Brain microvascular endothelial cell (primary cell): ENCODE measurements at regions not wholly inside any gene's neighbourhood (a gene's known extent, or its start where the extent isn't known, plus 50 kb on each side); places are given as distances from the start of the nearest gene placed in this dataset.

ENCODE experiments used
- DNase-seq: peaks from one replicate; pipeline ENCODE4 v3.0.0-alpha.2; 2020
- H3K27ac ChIP-seq: fragments of 250-450 bp; sonication (Bioruptor Pico); 2 replicates; pipeline ENCODE4 v1.5.1; 2020; ENCODE audit warnings: mild to moderate bottlenecking, moderate library complexity
- H3K27me3 ChIP-seq: fragments of 250-450 bp; sonication (Bioruptor Pico); replicated peaks from 2 replicates; pipeline ENCODE4 v1.5.1; 2020; ENCODE audit warnings: mild to moderate bottlenecking
- H3K36me3 ChIP-seq: fragments of 250-450 bp; sonication (Bioruptor Pico); replicated peaks from 2 replicates; pipeline ENCODE4 v1.5.1; 2020; ENCODE audit warnings: mild to moderate bottlenecking
- H3K4me3 ChIP-seq: 2 replicates; pipeline ENCODE4 v1.5.1; 2011; ENCODE audit warnings: low read depth, mild to moderate bottlenecking, control low read depth, low read length, moderate library complexity
- in situ Hi-C: cut with HindIII; loops from 2 replicates; pipeline ENCODE4 v1.10.0; 2017; ENCODE audit warnings: low sequenced_read_pairs, low pct_ligation_motif_present
- TF ChIP-seq, protein P1 (sequence below): IDR thresholded peaks from 2 replicates; pipeline ENCODE4 v1.5.1; 2011; ENCODE audit warnings: low read depth, mild to moderate bottlenecking, moderate library complexity, low read length, control low read depth, inconsistent platforms; ENCODE audit errors: missing control alignments

DNA sequence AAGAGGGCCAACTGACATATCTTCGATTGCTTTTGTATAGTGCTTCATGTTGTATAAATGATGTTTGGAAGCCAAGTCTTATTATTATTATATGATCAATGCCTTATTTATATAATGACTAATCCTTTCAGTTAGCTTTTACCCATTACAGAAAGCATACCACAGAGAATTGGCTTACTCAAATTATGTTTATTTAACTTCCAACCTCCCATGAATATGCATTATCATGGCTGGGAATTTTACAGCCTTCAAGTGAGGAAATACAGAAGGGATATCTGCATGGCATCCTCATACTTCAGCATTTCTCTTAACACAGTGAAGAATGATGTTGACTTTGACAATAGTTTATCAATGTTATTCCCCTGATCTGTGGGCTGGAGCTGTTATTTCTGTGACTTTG is 225.9 kb upstream of the GAP43 start:
- in situ Hi-C loops, result no loop called here
- no peak for DNase-seq
- TF ChIP-seq, protein P1, sequence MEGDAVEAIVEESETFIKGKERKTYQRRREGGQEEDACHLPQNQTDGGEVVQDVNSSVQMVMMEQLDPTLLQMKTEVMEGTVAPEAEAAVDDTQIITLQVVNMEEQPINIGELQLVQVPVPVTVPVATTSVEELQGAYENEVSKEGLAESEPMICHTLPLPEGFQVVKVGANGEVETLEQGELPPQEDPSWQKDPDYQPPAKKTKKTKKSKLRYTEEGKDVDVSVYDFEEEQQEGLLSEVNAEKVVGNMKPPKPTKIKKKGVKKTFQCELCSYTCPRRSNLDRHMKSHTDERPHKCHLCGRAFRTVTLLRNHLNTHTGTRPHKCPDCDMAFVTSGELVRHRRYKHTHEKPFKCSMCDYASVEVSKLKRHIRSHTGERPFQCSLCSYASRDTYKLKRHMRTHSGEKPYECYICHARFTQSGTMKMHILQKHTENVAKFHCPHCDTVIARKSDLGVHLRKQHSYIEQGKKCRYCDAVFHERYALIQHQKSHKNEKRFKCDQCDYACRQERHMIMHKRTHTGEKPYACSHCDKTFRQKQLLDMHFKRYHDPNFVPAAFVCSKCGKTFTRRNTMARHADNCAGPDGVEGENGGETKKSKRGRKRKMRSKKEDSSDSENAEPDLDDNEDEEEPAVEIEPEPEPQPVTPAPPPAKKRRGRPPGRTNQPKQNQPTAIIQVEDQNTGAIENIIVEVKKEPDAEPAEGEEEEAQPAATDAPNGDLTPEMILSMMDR, result no peak
- Histone ChIP-seq H3K36me3 (no peaks in the 10 kb centered on the region), H3K27ac (peak overlapping the region; percentile 29), H3K27me3 (no peaks in the 10 kb centered on the region), H3K4me3 (no peak overlapping the region)

DNA sequence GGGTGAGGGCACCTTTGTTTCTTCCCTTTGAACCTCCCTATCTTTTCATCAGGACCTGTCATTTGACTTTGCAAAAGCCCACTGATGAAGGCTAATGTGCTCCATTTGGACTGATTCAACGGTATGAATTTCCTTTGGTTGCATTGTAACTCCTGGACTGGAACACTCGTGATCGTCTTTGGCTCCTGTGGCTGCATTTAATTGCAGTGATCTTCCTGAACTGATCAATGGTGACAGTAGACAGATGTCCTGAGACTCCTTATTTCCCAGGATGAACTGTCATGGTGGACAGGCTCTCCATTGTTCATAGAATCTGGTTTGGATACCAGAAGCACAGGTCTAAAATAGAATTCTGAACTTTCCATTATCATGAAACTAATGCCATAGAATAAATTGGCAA is 224.8 kb upstream of the GAP43 start:
- TF ChIP-seq, protein P1, result no peak
- H3K27me3 ChIP-seq, result no peaks in the 10 kb centered on the region
- H3K36me3 ChIP-seq, result no peaks in the 10 kb centered on the region
- in situ Hi-C loops, result no loop called here
- no peak for DNase-seq
- no peak overlapping the region for H3K27ac ChIP-seq
- no peak overlapping the region for H3K4me3 ChIP-seq

DNA sequence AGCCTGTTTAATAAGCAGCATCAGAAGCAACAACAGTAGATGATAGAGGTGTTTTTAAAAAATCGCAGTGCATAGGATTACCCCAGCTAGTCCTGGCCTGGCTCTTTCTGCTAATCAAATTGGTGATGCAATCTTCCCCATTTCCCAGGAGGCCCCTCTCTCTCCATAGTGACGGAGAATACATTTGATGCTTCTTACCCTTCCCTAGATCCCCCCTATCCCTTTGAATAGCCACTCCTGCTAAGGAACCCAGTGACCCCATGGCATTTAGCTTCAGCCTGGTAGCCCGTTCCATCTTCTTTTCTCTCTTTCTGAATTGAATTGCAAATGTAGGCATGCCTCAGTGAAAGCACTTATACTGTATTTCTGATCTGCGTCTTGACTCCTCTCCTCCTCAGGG is 223.6 kb upstream of the GAP43 start:
- Histone ChIP-seq H3K4me3 (no peak overlapping the region), H3K36me3 (no peaks in the 10 kb centered on the region), H3K27me3 (no peaks in the 10 kb centered on the region), H3K27ac (no peak overlapping the region)
- in situ Hi-C loops, result no loop called here
- TF ChIP-seq, protein P1, result no peak
- DNase-seq, result no peak

DNA sequence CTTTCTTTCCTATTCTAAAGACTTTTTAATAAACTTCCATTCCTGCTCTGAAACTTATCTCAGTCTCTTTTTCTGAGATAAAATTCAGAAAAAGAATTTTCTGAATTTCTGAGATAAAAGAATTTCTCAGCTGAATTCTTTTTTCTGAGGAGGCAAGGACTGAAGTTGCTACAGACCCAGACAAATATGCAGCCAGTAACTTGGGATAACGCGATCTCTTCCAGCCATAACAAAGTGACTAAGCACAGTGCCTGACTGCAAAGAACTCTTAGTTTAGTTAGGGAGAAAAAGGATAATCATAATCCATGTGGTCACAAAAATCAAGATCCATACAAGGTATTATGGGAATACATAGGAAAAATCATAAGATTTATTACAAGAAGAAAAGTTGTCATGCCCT is 222.0 kb upstream of the GAP43 start:
- TF ChIP-seq, protein P1, result no peak
- Histone ChIP-seq H3K36me3 (no peaks in the 10 kb centered on the region), H3K27ac (peak overlapping the region; percentile 98), H3K27me3 (no peaks in the 10 kb centered on the region), H3K4me3 (no peak overlapping the region)
- in situ Hi-C loops, result no loop called here
- peak; percentile 92 for DNase-seq

DNA sequence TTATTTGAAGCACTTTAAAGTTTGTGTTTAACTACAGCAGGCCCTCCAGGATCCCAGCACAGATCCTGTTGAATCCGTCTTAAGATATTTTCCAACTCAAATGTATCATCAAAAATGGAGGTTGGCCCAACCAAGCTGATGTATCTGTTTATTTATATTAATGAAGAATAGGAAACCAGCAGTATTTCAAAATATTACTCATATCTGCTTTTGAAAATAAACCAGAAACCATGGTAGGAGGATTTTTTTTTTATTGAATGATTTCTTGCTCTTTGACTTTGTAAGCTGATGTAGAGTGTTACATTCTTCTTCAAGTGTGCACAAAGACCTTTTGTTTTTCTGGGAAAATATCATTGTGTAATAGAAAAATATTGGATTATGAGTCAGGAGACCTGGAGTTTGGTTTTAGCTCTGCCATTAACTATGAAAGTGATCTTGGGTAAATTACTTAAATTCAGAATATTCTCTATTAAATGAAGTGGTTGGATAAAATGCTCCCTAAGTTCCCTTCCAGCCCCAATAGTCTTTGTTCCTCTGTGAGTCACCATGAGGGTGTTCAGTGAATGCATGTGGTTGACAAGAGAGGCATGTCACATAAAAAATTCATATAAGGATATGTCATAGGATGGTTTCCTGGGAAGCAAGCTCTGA is 221.3 kb upstream of the GAP43 start:
- peak overlapping the region; percentile 98 for H3K27ac ChIP-seq
- DNase-seq, result peak; percentile 85
- no peak overlapping the region for H3K4me3 ChIP-seq
- in situ Hi-C loops, result no loop called here
- no peaks in the 10 kb centered on the region for H3K27me3 ChIP-seq
- TF ChIP-seq, protein P1, result no peak
- no peaks in the 10 kb centered on the region for H3K36me3 ChIP-seq

DNA sequence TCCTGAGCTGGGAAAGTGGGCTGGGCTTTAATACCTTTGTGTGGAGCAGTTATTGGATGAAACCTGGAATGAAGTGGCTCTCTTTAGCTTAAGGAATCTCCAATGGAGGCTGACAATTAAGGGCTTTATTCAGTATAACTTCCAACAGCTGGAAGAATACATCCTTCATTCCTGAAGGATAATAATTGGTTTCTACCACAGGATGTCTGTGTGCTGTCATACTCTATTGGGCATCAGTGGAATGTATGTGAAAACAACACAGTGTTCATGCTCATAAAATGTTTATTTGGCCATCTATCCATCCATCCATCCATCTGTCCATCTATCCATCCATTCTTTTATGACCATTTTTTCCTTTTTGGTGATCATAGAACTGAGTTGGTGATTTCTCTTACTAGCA is 220.7 kb upstream of the GAP43 start:
- TF ChIP-seq, protein P1, result no peak
- no peaks in the 10 kb centered on the region for H3K36me3 ChIP-seq
- H3K27me3 ChIP-seq, result no peaks in the 10 kb centered on the region
- peak overlapping the region; percentile 98 for H3K27ac ChIP-seq
- in situ Hi-C loops, result no loop called here
- DNase-seq, result no peak
- H3K4me3 ChIP-seq, result no peak overlapping the region
